ENCODE measurements at regions not wholly inside any gene's neighbourhood (a gene's known extent, or its start where the extent isn't known, plus 50 kb on each side); places are given as distances from the start of the nearest gene placed in this dataset.
A peak's percentile ranks its signal among the peaks of the same experiment; 100 is the strongest.

DNA sequence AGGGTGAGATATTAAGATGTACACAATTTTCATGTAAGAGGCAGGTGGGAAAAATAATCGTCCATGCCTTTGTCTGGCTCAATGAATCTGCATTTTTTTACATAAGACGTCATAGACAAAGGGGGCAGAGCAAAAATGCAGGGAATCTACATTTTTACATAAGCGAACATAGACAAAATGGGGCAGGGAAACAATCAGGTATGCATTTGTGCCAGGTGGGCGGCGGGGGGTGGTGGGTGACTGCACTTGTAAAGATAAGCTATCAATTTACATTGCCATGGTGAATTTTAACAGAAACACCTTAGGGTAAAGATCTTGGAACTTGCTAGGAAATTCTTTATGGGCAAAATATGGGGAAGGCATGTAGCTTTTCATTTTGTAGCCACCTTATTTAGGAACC lies 96.3 kb upstream of the CES5A start:
- no peaks in the 10 kb centered on the region for H3K9me3 ChIP-seq (ENCODE audit: control insufficient read depth, low read length)
- no peaks in the 10 kb centered on the region for H3K27me3 ChIP-seq (replicated peaks; ENCODE audit: control insufficient read depth, insufficient read depth, low read length, poor library complexity, severe bottlenecking)
- H3K4me3 ChIP-seq (ENCODE audit: insufficient read depth, low read depth, low read length, poor library complexity, severe bottlenecking), result no peak overlapping the region
- no peaks in the 10 kb centered on the region for H3K36me3 ChIP-seq (ENCODE audit: control insufficient read depth, insufficient read depth, low read length)
- H3K27ac ChIP-seq (ENCODE audit: insufficient read depth, low read length, poor library complexity, severe bottlenecking), result no peak overlapping the region
- no peak for DNase-seq
- no peaks in the 10 kb centered on the region for H3K4me1 ChIP-seq (ENCODE audit: control insufficient read depth, insufficient read depth, low read length, poor library complexity, severe bottlenecking)

DNA sequence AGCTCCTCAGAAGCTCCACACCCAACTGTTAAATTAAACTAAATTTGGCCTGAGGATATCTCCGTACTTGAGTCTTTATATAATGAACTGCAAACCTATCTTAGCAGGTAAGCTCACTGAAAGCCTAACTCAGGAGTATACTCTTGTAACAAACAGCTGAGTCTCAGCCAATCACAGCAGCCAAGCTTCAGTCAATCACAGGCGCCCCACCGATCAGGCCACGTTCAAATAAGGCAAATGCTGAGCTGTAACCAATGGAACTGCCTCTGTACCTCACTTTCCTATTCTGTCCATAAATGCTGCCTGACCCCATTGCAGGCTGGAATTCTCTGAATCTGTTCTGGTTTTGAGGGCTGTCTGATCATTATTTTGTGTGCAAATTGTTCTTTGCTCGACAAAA lies 93.0 kb upstream of the CES5A start:
- no peak overlapping the region for H3K4me3 ChIP-seq (ENCODE audit: insufficient read depth, low read depth, low read length, poor library complexity, severe bottlenecking)
- no peak overlapping the region for H3K27ac ChIP-seq (ENCODE audit: insufficient read depth, low read length, poor library complexity, severe bottlenecking)
- H3K36me3 ChIP-seq (ENCODE audit: control insufficient read depth, insufficient read depth, low read length), result no peaks in the 10 kb centered on the region
- H3K4me1 ChIP-seq (ENCODE audit: control insufficient read depth, insufficient read depth, low read length, poor library complexity, severe bottlenecking), result no peaks in the 10 kb centered on the region
- H3K27me3 ChIP-seq (replicated peaks; ENCODE audit: control insufficient read depth, insufficient read depth, low read length, poor library complexity, severe bottlenecking), result no peaks in the 10 kb centered on the region
- no peak for DNase-seq
- no peaks in the 10 kb centered on the region for H3K9me3 ChIP-seq (ENCODE audit: control insufficient read depth, low read length)

DNA sequence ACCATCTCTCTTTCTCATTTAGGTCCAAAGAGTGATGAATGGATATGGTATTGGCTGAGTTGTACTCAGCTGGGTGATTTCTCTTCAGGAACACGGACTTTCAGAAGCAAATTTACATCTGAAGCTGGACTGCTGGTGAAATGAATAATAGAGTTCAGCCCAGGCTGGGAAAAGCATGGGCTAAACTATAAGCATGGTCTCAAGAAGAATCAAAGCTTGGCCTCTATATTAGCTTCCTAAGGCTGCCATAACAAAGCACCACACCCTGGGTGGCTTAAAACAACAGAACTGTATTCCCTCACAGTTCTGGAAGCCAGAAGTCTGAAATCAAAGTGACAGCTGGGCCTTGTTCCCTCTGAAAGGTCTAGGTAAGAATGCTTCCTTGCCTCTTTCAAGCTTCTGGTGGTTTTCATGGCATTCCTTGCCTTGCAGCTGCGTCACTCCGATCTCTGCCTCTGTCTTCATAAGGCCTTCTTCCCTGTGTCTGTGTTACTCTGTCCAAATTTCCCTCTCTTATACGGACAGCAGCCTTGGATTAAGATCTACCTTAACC lies 89.8 kb upstream of the CES5A start:
- Histone ChIP-seq H3K9me3 (ENCODE audit: control insufficient read depth, low read length) (no peaks in the 10 kb centered on the region), H3K36me3 (ENCODE audit: control insufficient read depth, insufficient read depth, low read length) (no peaks in the 10 kb centered on the region), H3K4me1 (ENCODE audit: control insufficient read depth, insufficient read depth, low read length, poor library complexity, severe bottlenecking) (no peaks in the 10 kb centered on the region), H3K4me3 (ENCODE audit: insufficient read depth, low read depth, low read length, poor library complexity, severe bottlenecking) (no peak overlapping the region), H3K27ac (ENCODE audit: insufficient read depth, low read length, poor library complexity, severe bottlenecking) (no peak overlapping the region), H3K27me3 (replicated peaks; ENCODE audit: control insufficient read depth, insufficient read depth, low read length, poor library complexity, severe bottlenecking) (no peaks in the 10 kb centered on the region)
- no peak for DNase-seq

DNA sequence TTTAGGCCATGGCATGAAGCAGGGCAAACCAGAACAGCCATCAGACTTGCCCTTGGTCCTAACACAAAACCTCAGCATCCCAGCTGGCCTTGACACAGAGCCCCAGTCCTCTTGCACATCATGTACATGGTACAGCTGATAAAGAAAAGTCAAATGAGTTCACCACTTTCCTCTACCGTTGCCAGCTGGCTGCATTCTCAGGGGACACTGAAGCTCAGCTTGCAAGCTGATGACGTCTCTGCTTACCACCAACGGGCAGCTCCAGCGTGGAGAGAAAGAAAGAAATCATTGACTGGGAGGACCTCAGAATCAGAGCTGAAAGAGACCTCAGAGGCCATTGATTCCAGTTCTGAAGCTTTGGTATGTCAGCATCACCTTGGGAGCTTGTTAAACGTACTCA lies 80.7 kb upstream of the CES5A start:
- Histone ChIP-seq H3K27ac (ENCODE audit: insufficient read depth, low read length, poor library complexity, severe bottlenecking) (no peak overlapping the region), H3K4me1 (ENCODE audit: control insufficient read depth, insufficient read depth, low read length, poor library complexity, severe bottlenecking) (no peaks in the 10 kb centered on the region), H3K36me3 (ENCODE audit: control insufficient read depth, insufficient read depth, low read length) (no peaks in the 10 kb centered on the region), H3K4me3 (ENCODE audit: insufficient read depth, low read depth, low read length, poor library complexity, severe bottlenecking) (no peak overlapping the region), H3K27me3 (replicated peaks; ENCODE audit: control insufficient read depth, insufficient read depth, low read length, poor library complexity, severe bottlenecking) (no peaks in the 10 kb centered on the region), H3K9me3 (ENCODE audit: control insufficient read depth, low read length) (no peaks in the 10 kb centered on the region)
- DNase-seq, result no peak

DNA sequence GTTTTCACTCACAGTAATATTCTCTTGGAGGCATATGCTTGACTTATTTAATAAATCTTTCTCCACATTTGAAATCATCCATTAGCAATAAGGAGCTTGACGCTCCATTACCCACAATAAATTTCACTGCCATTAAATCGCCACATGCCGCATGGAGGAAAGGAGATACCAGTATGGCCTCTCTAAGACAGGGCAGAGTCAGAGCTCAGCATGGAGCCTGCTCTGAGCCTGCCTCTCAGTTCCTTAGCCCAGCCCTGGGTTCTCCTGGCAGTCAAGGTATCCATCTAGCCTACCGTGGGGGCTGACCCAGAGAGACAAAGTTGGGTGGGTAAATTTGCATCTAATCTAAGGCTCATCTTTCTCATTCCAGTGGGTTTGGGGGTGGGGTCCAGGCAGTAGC lies 80.3 kb upstream of the CES5A start:
- DNase-seq, result no peak
- no peaks in the 10 kb centered on the region for H3K9me3 ChIP-seq (ENCODE audit: control insufficient read depth, low read length)
- H3K4me3 ChIP-seq (ENCODE audit: insufficient read depth, low read depth, low read length, poor library complexity, severe bottlenecking), result no peak overlapping the region
- no peaks in the 10 kb centered on the region for H3K36me3 ChIP-seq (ENCODE audit: control insufficient read depth, insufficient read depth, low read length)
- no peaks in the 10 kb centered on the region for H3K4me1 ChIP-seq (ENCODE audit: control insufficient read depth, insufficient read depth, low read length, poor library complexity, severe bottlenecking)
- no peaks in the 10 kb centered on the region for H3K27me3 ChIP-seq (replicated peaks; ENCODE audit: control insufficient read depth, insufficient read depth, low read length, poor library complexity, severe bottlenecking)
- H3K27ac ChIP-seq (ENCODE audit: insufficient read depth, low read length, poor library complexity, severe bottlenecking), result no peak overlapping the region

DNA sequence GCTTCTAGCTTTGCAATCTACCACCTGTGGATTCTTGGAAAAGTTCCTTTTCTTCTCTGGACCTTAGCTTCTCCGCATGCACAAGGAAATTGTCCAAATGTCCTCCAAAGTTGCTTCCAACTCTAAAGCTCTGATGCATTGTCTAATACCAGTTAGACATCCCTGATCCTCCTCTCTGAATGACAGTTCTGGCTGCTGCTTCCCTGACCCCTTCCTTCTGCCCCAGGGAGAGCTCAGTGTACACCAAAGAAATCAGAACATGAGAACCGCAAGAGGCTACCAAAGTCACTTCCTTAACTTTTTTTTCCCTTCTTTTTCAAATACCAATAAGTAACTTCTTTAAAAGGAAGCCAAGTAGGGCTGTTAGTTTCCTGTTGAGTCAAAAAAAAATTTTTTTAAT lies 79.7 kb upstream of the CES5A start:
- no peak for DNase-seq
- Histone ChIP-seq H3K4me3 (ENCODE audit: insufficient read depth, low read depth, low read length, poor library complexity, severe bottlenecking) (no peak overlapping the region), H3K9me3 (ENCODE audit: control insufficient read depth, low read length) (no peaks in the 10 kb centered on the region), H3K27ac (ENCODE audit: insufficient read depth, low read length, poor library complexity, severe bottlenecking) (no peak overlapping the region), H3K36me3 (ENCODE audit: control insufficient read depth, insufficient read depth, low read length) (no peaks in the 10 kb centered on the region), H3K4me1 (ENCODE audit: control insufficient read depth, insufficient read depth, low read length, poor library complexity, severe bottlenecking) (no peaks in the 10 kb centered on the region), H3K27me3 (replicated peaks; ENCODE audit: control insufficient read depth, insufficient read depth, low read length, poor library complexity, severe bottlenecking) (no peaks in the 10 kb centered on the region)

DNA sequence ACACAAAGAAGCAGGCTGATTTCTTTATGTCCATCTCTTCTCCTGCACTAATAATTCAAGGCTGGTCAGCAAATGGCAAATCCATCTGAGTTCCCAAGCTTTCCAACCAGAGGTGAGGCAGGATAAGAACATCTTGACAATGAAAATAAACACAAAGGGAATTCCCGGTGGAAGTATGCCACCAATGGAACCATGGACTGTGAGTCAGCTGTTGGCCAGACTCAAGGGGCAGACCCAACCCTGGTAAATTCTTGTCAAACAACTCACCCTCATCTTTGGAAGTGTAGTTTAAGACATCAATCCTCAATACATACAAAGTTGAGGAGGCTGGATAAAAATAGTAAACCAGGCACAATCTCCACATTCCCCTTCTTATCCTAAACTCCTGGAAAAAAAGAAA lies 74.3 kb upstream of the CES5A start:
- Histone ChIP-seq H3K9me3 (ENCODE audit: control insufficient read depth, low read length) (no peaks in the 10 kb centered on the region), H3K4me3 (ENCODE audit: insufficient read depth, low read depth, low read length, poor library complexity, severe bottlenecking) (no peak overlapping the region), H3K4me1 (ENCODE audit: control insufficient read depth, insufficient read depth, low read length, poor library complexity, severe bottlenecking) (no peaks in the 10 kb centered on the region), H3K27ac (ENCODE audit: insufficient read depth, low read length, poor library complexity, severe bottlenecking) (no peak overlapping the region), H3K27me3 (replicated peaks; ENCODE audit: control insufficient read depth, insufficient read depth, low read length, poor library complexity, severe bottlenecking) (peaks cover 1% of the 10 kb centered on the region), H3K36me3 (ENCODE audit: control insufficient read depth, insufficient read depth, low read length) (no peaks in the 10 kb centered on the region)
- DNase-seq, result no peak

DNA sequence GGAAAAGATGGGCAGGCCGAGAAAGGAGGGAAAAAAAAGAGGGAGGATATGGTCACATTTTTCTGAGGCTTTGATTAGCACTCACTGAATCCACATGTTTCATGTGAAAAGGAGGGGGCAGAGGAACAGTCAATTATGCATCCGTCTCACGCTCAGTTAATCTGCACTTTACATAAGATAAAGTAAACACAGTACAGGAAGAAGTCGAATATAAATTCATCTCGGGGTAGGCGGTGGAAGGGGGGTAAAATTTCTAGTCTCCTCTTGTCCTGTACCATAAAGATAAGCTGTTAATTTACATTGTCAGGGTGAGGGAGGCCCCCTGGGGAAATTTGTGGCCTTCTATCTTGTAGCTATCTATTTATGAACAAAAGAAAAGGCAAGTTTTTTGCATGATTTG lies 73.1 kb upstream of the CES5A start:
- H3K4me3 ChIP-seq (ENCODE audit: insufficient read depth, low read depth, low read length, poor library complexity, severe bottlenecking), result no peak overlapping the region

DNA sequence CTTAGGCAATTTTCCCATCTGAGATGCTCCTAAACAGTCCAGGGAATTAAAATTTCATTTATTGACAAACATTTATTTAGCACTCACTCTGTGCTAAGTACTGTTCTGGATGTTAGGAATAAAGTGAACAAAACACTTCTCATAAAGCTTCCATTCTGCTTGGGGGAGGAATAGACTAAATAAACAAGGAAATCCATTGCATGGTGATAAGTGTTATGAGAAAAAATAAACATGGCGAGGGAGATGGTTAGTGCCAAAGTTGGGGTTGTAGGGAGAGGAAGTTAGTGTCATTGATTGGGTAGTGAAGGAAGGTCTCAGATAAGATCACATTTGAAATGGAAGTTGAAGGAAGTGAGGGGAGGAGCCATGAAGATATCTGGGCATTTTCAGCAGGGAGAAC lies 72.2 kb upstream of the CES5A start:
- H3K27me3 ChIP-seq (replicated peaks; ENCODE audit: control insufficient read depth, insufficient read depth, low read length, poor library complexity, severe bottlenecking), result peaks cover 8% of the 10 kb centered on the region
- H3K9me3 ChIP-seq (ENCODE audit: control insufficient read depth, low read length), result no peaks in the 10 kb centered on the region
- no peaks in the 10 kb centered on the region for H3K4me1 ChIP-seq (ENCODE audit: control insufficient read depth, insufficient read depth, low read length, poor library complexity, severe bottlenecking)
- H3K27ac ChIP-seq (ENCODE audit: insufficient read depth, low read length, poor library complexity, severe bottlenecking), result no peak overlapping the region
- H3K4me3 ChIP-seq (ENCODE audit: insufficient read depth, low read depth, low read length, poor library complexity, severe bottlenecking), result no peak overlapping the region
- DNase-seq, result no peak
- no peaks in the 10 kb centered on the region for H3K36me3 ChIP-seq (ENCODE audit: control insufficient read depth, insufficient read depth, low read length)

More for the DNA sequence above, 73.1 kb upstream of the CES5A start:
- H3K4me1 ChIP-seq (ENCODE audit: control insufficient read depth, insufficient read depth, low read length, poor library complexity, severe bottlenecking), result no peaks in the 10 kb centered on the region
- no peak for DNase-seq
- peaks cover 8% of the 10 kb centered on the region for H3K27me3 ChIP-seq (replicated peaks; ENCODE audit: control insufficient read depth, insufficient read depth, low read length, poor library complexity, severe bottlenecking)
- H3K9me3 ChIP-seq (ENCODE audit: control insufficient read depth, low read length), result no peaks in the 10 kb centered on the region
- H3K27ac ChIP-seq (ENCODE audit: insufficient read depth, low read length, poor library complexity, severe bottlenecking), result no peak overlapping the region
- H3K36me3 ChIP-seq (ENCODE audit: control insufficient read depth, insufficient read depth, low read length), result no peaks in the 10 kb centered on the region

DNA sequence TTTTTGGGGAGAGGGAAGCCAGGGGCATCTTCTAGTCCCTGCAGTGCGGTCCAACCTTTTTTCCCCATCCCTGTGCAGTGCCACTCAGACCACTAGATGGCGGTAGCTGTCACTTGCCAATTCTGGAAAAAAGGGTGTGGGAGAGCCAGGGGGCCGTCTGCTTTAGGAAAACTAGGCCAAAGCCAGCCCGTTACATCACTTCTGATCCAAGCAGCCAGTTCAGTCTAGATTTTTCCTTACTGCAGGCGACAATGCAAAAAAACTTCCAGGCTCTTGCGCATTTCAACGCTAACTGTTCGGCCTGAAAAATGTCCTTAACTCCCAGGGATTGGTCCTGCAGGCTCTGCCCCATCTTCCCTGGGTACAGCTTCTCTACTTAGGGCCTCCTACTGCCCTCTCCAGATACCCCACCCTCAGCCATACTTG lies 69.2 kb upstream of the CES5A start:
- DNase-seq, result peak; percentile 5 to 25 (median 10)
- no peak overlapping the region for H3K27ac ChIP-seq (ENCODE audit: insufficient read depth, low read length, poor library complexity, severe bottlenecking)
- no peak overlapping the region for H3K4me3 ChIP-seq (ENCODE audit: insufficient read depth, low read depth, low read length, poor library complexity, severe bottlenecking)
- H3K36me3 ChIP-seq (ENCODE audit: control insufficient read depth, insufficient read depth, low read length), result no peaks in the 10 kb centered on the region
- peaks cover 8% of the 10 kb centered on the region for H3K27me3 ChIP-seq (replicated peaks; ENCODE audit: control insufficient read depth, insufficient read depth, low read length, poor library complexity, severe bottlenecking)
- no peaks in the 10 kb centered on the region for H3K4me1 ChIP-seq (ENCODE audit: control insufficient read depth, insufficient read depth, low read length, poor library complexity, severe bottlenecking)
- no peaks in the 10 kb centered on the region for H3K9me3 ChIP-seq (ENCODE audit: control insufficient read depth, low read length)

DNA sequence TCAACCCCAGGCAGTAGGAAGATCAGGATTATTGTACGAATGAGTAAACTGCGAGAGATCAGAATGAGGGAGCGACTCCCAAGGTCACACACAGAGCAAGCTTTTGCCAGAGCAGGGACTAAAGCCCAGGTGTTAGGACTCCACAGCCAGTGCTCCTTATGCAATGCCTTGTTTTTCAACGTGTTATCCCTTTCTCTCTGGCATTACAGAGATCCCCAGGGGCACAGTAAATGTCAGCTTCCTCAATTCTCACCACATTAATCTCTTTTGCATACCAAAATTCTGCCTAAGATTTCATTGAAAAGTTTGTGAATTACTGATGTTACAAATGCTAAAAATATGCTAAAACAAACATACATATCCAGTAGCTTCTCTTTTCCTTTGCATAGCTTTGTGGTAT lies 68.1 kb upstream of the CES5A start:
- Histone ChIP-seq H3K27me3 (replicated peaks; ENCODE audit: control insufficient read depth, insufficient read depth, low read length, poor library complexity, severe bottlenecking) (peaks cover 8% of the 10 kb centered on the region), H3K4me1 (ENCODE audit: control insufficient read depth, insufficient read depth, low read length, poor library complexity, severe bottlenecking) (no peaks in the 10 kb centered on the region), H3K4me3 (ENCODE audit: insufficient read depth, low read depth, low read length, poor library complexity, severe bottlenecking) (no peak overlapping the region), H3K27ac (ENCODE audit: insufficient read depth, low read length, poor library complexity, severe bottlenecking) (no peak overlapping the region), H3K9me3 (ENCODE audit: control insufficient read depth, low read length) (no peaks in the 10 kb centered on the region), H3K36me3 (ENCODE audit: control insufficient read depth, insufficient read depth, low read length) (no peaks in the 10 kb centered on the region)
- no peak for DNase-seq

All from effector memory CD4-positive, alpha-beta T cell (primary cell).